ENCODE measurements at regions not wholly inside any gene's neighbourhood (a gene's known extent, or its start where the extent isn't known, plus 50 kb on each side); places are given as distances from the start of the nearest gene placed in this dataset.

GRCh38 chr22:27378311-27378800, 423.2 kb downstream of the MN1 start:
- no peak for DNase-seq

GRCh38 chr22:27378995-27379394, 422.6 kb downstream of the MN1 start:
- no peak for DNase-seq

GRCh38 chr22:27380855-27381254, 420.7 kb downstream of the MN1 start:
- no peak for DNase-seq

GRCh38 chr22:27381552-27381951, 420.0 kb downstream of the MN1 start:
- DNase-seq, result no peak

GRCh38 chr22:27381960-27382742, 419.4 kb downstream of the MN1 start:
- no peak for DNase-seq

GRCh38 chr22:27382947-27383346, 418.6 kb downstream of the MN1 start:
- DNase-seq, result no peak

GRCh38 chr22:27383896-27384295, 417.7 kb downstream of the MN1 start:
- no peak for DNase-seq

- no peak for DNase-seq
Measured at GRCh38 chr22:27385261-27385998, 416.1 kb downstream of the MN1 start.

GRCh38 chr22:27386186-27386585, 415.4 kb downstream of the MN1 start:
- no peak for DNase-seq

GRCh38 chr22:27387561-27387960, 414.0 kb downstream of the MN1 start:
- DNase-seq, result no peak

GRCh38 chr22:27388090-27388600, 413.4 kb downstream of the MN1 start:
- no peak for DNase-seq

GRCh38 chr22:27389727-27390075, 411.9 kb downstream of the MN1 start:
- no peak for DNase-seq

- no peak for DNase-seq
Measured at GRCh38 chr22:27391092-27391770, 410.3 kb downstream of the MN1 start.

- no peak for DNase-seq
Measured at GRCh38 chr22:27393371-27393770, 408.2 kb downstream of the MN1 start.

GRCh38 chr22:27394806-27395404, 406.7 kb downstream of the MN1 start:
- DNase-seq, result no peak

- DNase-seq, result no peak
Measured at GRCh38 chr22:27397036-27397953, 404.3 kb downstream of the MN1 start.

- no peak for DNase-seq
Measured at GRCh38 chr22:27397954-27398342, 403.6 kb downstream of the MN1 start.

GRCh38 chr22:27399161-27399560, 402.4 kb downstream of the MN1 start:
- no peak for DNase-seq

GRCh38 chr22:27400811-27401210, 400.7 kb downstream of the MN1 start:
- DNase-seq, result no peak

- no peak for DNase-seq
Measured at GRCh38 chr22:27401321-27401720, 400.2 kb downstream of the MN1 start.

GRCh38 chr22:27404441-27404840, 397.1 kb downstream of the MN1 start:
- no peak for DNase-seq
